ENCODE measurements at regions not wholly inside any gene's neighbourhood (a gene's known extent, or its start where the extent isn't known, plus 50 kb on each side); places are given as distances from the start of the nearest gene placed in this dataset.

GRCh38 chr2:57677296-57677695, 369.3 kb upstream of the VRK2 start:
- H3K9ac ChIP-seq (ENCODE audit: insufficient read length): no peak overlapping the region
- TF ChIP-seq EZH2 (IDR thresholded peaks at IDR 0.05) (no peak), FOXP2 (optimal IDR thresholded peaks at IDR 0.05; ENCODE audit: control extremely low read depth, extremely low read length, insufficient read depth) (no peak), POLR2AphosphoS5 (IDR thresholded peaks at IDR 0.05; ENCODE audit: borderline replicate concordance, low read depth, low read length) (no peak)
- H3K27ac ChIP-seq: no peak overlapping the region
- DNase-seq (ENCODE audit: low read depth, low spot score): no peak
- no peaks in the 10 kb centered on the region for H3K36me3 ChIP-seq (ENCODE audit: insufficient read depth, low read length)
- no peaks in the 10 kb centered on the region for H3K9me3 ChIP-seq (ENCODE audit: low read depth, low read length)
- H3K4me3 ChIP-seq: no peak overlapping the region

- TF ChIP-seq EZH2 (IDR thresholded peaks at IDR 0.05) (no peak), FOXP2 (optimal IDR thresholded peaks at IDR 0.05; ENCODE audit: control extremely low read depth, extremely low read length, insufficient read depth) (no peak), POLR2AphosphoS5 (IDR thresholded peaks at IDR 0.05; ENCODE audit: borderline replicate concordance, low read depth, low read length) (no peak)
- DNase-seq (ENCODE audit: low read depth, low spot score): no peak
These were observed 365.0 kb upstream of the VRK2 start for GRCh38 chr2:57681650-57682049.

GRCh38 chr2:57685032-57685431, 361.6 kb upstream of the VRK2 start:
- Histone ChIP-seq H3K9ac (ENCODE audit: insufficient read length) (no peak overlapping the region), H3K4me3 (no peak overlapping the region), H3K27ac (no peak overlapping the region), H3K9me3 (ENCODE audit: low read depth, low read length) (no peaks in the 10 kb centered on the region), H3K36me3 (ENCODE audit: insufficient read depth, low read length) (no peaks in the 10 kb centered on the region)
- TF ChIP-seq FOXP2 (optimal IDR thresholded peaks at IDR 0.05; ENCODE audit: control extremely low read depth, extremely low read length, insufficient read depth) (no peak), EZH2 (IDR thresholded peaks at IDR 0.05) (no peak), POLR2AphosphoS5 (IDR thresholded peaks at IDR 0.05; ENCODE audit: borderline replicate concordance, low read depth, low read length) (no peak)
- no peak for DNase-seq (ENCODE audit: low read depth, low spot score)

More at GRCh38 chr2:57681650-57682049, 365.0 kb upstream of the VRK2 start:
- no peaks in the 10 kb centered on the region for H3K36me3 ChIP-seq (ENCODE audit: insufficient read depth, low read length)
- no peak overlapping the region for H3K4me3 ChIP-seq
- H3K9ac ChIP-seq (ENCODE audit: insufficient read length): no peak overlapping the region
- H3K27ac ChIP-seq: no peak overlapping the region
- H3K9me3 ChIP-seq (ENCODE audit: low read depth, low read length): no peaks in the 10 kb centered on the region

GRCh38 chr2:57692395-57692794, 354.2 kb upstream of the VRK2 start:
- H3K27ac ChIP-seq: no peak overlapping the region
- H3K9ac ChIP-seq (ENCODE audit: insufficient read length): no peak overlapping the region
- H3K36me3 ChIP-seq (ENCODE audit: insufficient read depth, low read length): no peaks in the 10 kb centered on the region
- DNase-seq (ENCODE audit: low read depth, low spot score): no peak
- no peak overlapping the region for H3K4me3 ChIP-seq
- TF ChIP-seq POLR2AphosphoS5 (IDR thresholded peaks at IDR 0.05; ENCODE audit: borderline replicate concordance, low read depth, low read length): no peak
- no peak for TF ChIP-seq EZH2 (IDR thresholded peaks at IDR 0.05)
- no peak for TF ChIP-seq FOXP2 (optimal IDR thresholded peaks at IDR 0.05; ENCODE audit: control extremely low read depth, extremely low read length, insufficient read depth)
- H3K9me3 ChIP-seq (ENCODE audit: low read depth, low read length): no peaks in the 10 kb centered on the region; the same call in 1 of the 2 replicates

GRCh38 chr2:57693177-57693576, 353.4 kb upstream of the VRK2 start:
- TF ChIP-seq FOXP2 (optimal IDR thresholded peaks at IDR 0.05; ENCODE audit: control extremely low read depth, extremely low read length, insufficient read depth): no peak
- TF ChIP-seq POLR2AphosphoS5 (IDR thresholded peaks at IDR 0.05; ENCODE audit: borderline replicate concordance, low read depth, low read length): no peak
- no peak for TF ChIP-seq EZH2 (IDR thresholded peaks at IDR 0.05)
- H3K36me3 ChIP-seq (ENCODE audit: insufficient read depth, low read length): no peaks in the 10 kb centered on the region
- no peak for DNase-seq (ENCODE audit: low read depth, low spot score)
- H3K9ac ChIP-seq (ENCODE audit: insufficient read length): no peak overlapping the region
- H3K4me3 ChIP-seq: no peak overlapping the region
- no peak overlapping the region for H3K27ac ChIP-seq
- H3K9me3 ChIP-seq (ENCODE audit: low read depth, low read length): no peaks in the 10 kb centered on the region; the same call in 1 of the 2 replicates

DNA sequence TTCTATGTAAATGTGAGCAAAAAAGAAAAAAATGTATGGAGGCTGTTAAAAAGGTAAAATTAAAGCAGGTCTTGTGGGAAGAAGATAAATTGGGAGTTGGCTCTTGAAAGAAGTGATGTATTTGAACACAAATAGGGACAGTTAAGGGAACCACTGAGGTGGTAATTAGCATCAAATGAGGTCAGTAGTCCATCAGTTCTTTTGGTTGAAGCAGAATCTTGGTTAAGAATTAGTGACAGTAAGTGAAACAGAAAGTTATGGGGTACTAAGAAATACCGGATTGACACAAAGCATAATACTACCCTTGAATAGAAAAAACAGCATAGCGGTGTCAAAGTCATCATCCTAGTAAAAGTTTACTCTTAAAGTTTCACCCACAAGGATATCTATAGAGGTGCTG, 352.6 kb upstream of the VRK2 start:
- no peak for DNase-seq (ENCODE audit: low read depth, low spot score)
- H3K36me3 ChIP-seq (ENCODE audit: insufficient read depth, low read length): no peaks in the 10 kb centered on the region
- H3K9me3 ChIP-seq (ENCODE audit: low read depth, low read length): no peaks in the 10 kb centered on the region; the same call in 1 of the 2 replicates
- no peak overlapping the region for H3K9ac ChIP-seq (ENCODE audit: insufficient read length)
- H3K4me3 ChIP-seq: no peak overlapping the region
- TF ChIP-seq FOXP2 (optimal IDR thresholded peaks at IDR 0.05; ENCODE audit: control extremely low read depth, extremely low read length, insufficient read depth) (no peak), EZH2 (IDR thresholded peaks at IDR 0.05) (no peak), POLR2AphosphoS5 (IDR thresholded peaks at IDR 0.05; ENCODE audit: borderline replicate concordance, low read depth, low read length) (no peak)
- H3K27ac ChIP-seq: no peak overlapping the region

DNA sequence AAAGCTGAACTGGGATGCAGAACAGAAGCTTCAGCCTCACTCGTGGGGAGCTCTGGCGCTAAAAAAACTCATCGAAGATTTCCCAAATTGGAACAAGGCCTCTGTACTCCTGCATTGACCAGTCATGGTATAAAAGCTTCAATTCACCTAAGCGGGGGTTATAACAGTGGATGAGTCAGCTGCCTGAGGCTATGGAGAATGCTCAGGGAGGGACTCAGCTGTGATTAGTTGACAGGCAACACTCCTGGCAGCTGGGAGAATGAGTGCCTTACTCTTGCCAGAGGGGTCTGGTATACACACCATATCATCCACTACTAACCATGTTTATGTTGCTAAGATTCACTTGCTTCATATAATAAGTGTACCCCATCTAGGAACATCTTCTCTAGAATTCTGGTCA, 350.6 kb upstream of the VRK2 start:
- no peaks in the 10 kb centered on the region for H3K36me3 ChIP-seq (ENCODE audit: insufficient read depth, low read length)
- no peak overlapping the region for H3K9ac ChIP-seq (ENCODE audit: insufficient read length)
- H3K9me3 ChIP-seq (ENCODE audit: low read depth, low read length): no peaks in the 10 kb centered on the region
- TF ChIP-seq FOXP2 (optimal IDR thresholded peaks at IDR 0.05; ENCODE audit: control extremely low read depth, extremely low read length, insufficient read depth): no peak
- H3K4me3 ChIP-seq: no peak overlapping the region
- no peak overlapping the region for H3K27ac ChIP-seq
- no peak for DNase-seq (ENCODE audit: low read depth, low spot score)

- H3K4me3 ChIP-seq: no peak overlapping the region
- no peak overlapping the region for H3K27ac ChIP-seq
- H3K36me3 ChIP-seq (ENCODE audit: insufficient read depth, low read length): no peaks in the 10 kb centered on the region
- no peak for DNase-seq (ENCODE audit: low read depth, low spot score)
- no peaks in the 10 kb centered on the region for H3K9me3 ChIP-seq (ENCODE audit: low read depth, low read length)
- TF ChIP-seq POLR2AphosphoS5 (IDR thresholded peaks at IDR 0.05; ENCODE audit: borderline replicate concordance, low read depth, low read length) (no peak), EZH2 (IDR thresholded peaks at IDR 0.05) (no peak), FOXP2 (optimal IDR thresholded peaks at IDR 0.05; ENCODE audit: control extremely low read depth, extremely low read length, insufficient read depth) (no peak)
- no peak overlapping the region for H3K9ac ChIP-seq (ENCODE audit: insufficient read length)
These were observed 348.2 kb upstream of the VRK2 start for GRCh38 chr2:57698392-57698791.

DNA sequence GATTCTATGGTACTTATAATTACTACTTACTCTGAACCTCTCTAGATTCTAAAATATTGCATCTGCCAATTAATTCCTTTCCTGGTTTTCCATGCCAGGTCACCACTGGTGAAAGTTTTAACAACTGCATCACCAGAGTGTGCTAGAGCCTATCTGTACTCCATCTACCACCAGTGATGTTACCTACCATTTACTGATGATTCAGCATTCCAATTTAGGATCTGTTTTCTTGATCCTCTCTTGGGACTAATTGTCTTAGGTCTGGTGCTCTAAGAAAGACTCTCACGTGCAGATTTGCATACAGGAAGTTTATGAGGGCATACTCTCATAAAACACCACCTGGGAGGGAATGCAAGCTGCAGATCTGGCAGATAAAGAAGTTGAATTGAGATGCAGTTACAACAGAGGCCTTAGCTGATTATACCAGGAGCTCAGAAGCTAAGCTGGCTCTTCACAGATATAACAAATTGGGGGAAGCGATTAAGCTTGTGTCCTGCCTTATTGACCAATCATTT, 347.6 kb upstream of the VRK2 start:
- Histone ChIP-seq H3K9me3 (ENCODE audit: low read depth, low read length) (no peaks in the 10 kb centered on the region), H3K4me3 (no peak overlapping the region), H3K27ac (peak overlapping the region; percentile 42; the same call in 1 of the 2 replicates), H3K36me3 (ENCODE audit: insufficient read depth, low read length) (no peaks in the 10 kb centered on the region), H3K9ac (ENCODE audit: insufficient read length) (no peak overlapping the region)
- no peak for DNase-seq (ENCODE audit: low read depth, low spot score)
- TF ChIP-seq FOXP2 (optimal IDR thresholded peaks at IDR 0.05; ENCODE audit: control extremely low read depth, extremely low read length, insufficient read depth): no peak
- TF ChIP-seq EZH2 (IDR thresholded peaks at IDR 0.05): no peak
- TF ChIP-seq POLR2AphosphoS5 (IDR thresholded peaks at IDR 0.05; ENCODE audit: borderline replicate concordance, low read depth, low read length): no peak
